Gastroesophageal sphincter (tissue), 3 donors: ENCODE measurements at regions not wholly inside any gene's neighbourhood (a gene's known extent, or its start where the extent isn't known, plus 50 kb on each side); places are given as distances from the start of the nearest gene placed in this dataset.

Experiments used
- EP300 ChIP-seq: sonication (generic); formaldehyde crosslinking; IDR thresholded peaks from one replicate; pipeline ENCODE4 v1.6.1; 2017; ENCODE audit warnings: antibody characterized with exemption, mild to moderate bottlenecking
- POLR2A ChIP-seq, 2 donors: fragments of 450-650 bp; IDR thresholded peaks; one replicate each; pipeline ENCODE4 v1.6.1; 2017; ENCODE audit warnings: antibody characterized with exemption in 2 of 2, mild to moderate bottlenecking in 2 of 2, moderate library complexity in 1 of 2
- POLR2AphosphoS5 ChIP-seq: sonication (generic); formaldehyde crosslinking; IDR thresholded peaks from one replicate; pipeline ENCODE4 v1.6.1; 2017; ENCODE audit warnings: antibody characterized with exemption
- TF ChIP-seq, protein P1 (sequence below), 4 experiments: fragments of 200-600 bp in 2 of 4; fragments of 450-650 bp in 2 of 4; sonication (generic) in 1 of 4; IDR thresholded peaks; one replicate each; pipeline ENCODE4 v1.5.1; 2017 to 2019; ENCODE audit warnings: antibody characterized with exemption in 4 of 4, mild to moderate bottlenecking in 2 of 4, moderate library complexity in 2 of 4

DNA sequence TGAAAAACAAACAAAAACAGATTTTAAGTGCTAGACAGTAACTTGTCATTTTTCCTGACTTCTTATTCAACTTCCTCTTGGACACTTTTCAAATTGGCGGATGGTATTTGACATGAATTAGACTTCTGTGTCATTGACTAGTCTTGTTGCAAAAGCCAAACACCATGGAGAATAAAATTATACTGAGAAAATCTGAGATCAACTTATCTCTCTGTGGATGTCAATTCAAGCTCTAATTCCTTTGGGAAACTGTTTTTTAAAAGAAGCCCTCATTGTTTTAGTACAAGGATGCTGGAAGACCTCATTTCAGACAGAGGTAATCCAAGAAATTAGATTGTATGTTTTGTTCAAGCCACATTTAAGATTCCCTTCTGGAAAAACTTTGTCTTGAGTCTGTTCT is 831.0 kb downstream of the SEMA5A start:
- TF ChIP-seq POLR2AphosphoS5 (no peak), POLR2A (IDR thresholded peaks at IDR 0.05) (no peak), EP300 (no peak)
- TF ChIP-seq, protein P1, sequence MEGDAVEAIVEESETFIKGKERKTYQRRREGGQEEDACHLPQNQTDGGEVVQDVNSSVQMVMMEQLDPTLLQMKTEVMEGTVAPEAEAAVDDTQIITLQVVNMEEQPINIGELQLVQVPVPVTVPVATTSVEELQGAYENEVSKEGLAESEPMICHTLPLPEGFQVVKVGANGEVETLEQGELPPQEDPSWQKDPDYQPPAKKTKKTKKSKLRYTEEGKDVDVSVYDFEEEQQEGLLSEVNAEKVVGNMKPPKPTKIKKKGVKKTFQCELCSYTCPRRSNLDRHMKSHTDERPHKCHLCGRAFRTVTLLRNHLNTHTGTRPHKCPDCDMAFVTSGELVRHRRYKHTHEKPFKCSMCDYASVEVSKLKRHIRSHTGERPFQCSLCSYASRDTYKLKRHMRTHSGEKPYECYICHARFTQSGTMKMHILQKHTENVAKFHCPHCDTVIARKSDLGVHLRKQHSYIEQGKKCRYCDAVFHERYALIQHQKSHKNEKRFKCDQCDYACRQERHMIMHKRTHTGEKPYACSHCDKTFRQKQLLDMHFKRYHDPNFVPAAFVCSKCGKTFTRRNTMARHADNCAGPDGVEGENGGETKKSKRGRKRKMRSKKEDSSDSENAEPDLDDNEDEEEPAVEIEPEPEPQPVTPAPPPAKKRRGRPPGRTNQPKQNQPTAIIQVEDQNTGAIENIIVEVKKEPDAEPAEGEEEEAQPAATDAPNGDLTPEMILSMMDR (IDR thresholded peaks at IDR 0.05): no peak
